HEK293 (cell line): ENCODE measurements at regions not wholly inside any gene's neighbourhood (a gene's known extent, or its start where the extent isn't known, plus 50 kb on each side); places are given as distances from the start of the nearest gene placed in this dataset.

Experiments
- BCL11A ChIP-seq: fragments of 450-650 bp; formaldehyde crosslinking; IDR thresholded peaks from 2 replicates; pipeline ENCODE4 v1.5.1; 2016; ENCODE audit warnings: low read depth, missing biosample characterization, missing genetic modification characterization
- SALL2 ChIP-seq: fragments of 450-650 bp; formaldehyde crosslinking; IDR thresholded peaks from 2 replicates; pipeline ENCODE4 v1.5.0; 2017; ENCODE audit warnings: missing biosample characterization, mild to moderate bottlenecking, missing genetic modification characterization, borderline replicate concordance
- YY1 ChIP-seq: fragments of 450-650 bp; formaldehyde crosslinking; IDR thresholded peaks from 2 replicates; pipeline ENCODE4 v1.5.1; 2018; ENCODE audit warnings: missing biosample characterization, missing genetic modification characterization
- ZBTB1 ChIP-seq: fragments of 450-650 bp; formaldehyde crosslinking; IDR thresholded peaks from 2 replicates; pipeline ENCODE4 v1.5.1; 2016; ENCODE audit warnings: missing biosample characterization, missing genetic modification characterization
- ZBTB20 ChIP-seq: fragments of 450-650 bp; formaldehyde crosslinking; IDR thresholded peaks from 2 replicates; pipeline ENCODE4 v1.5.1; 2016; ENCODE audit warnings: missing biosample characterization, missing genetic modification characterization
- ZNF112 ChIP-seq: fragments of 450-650 bp; formaldehyde crosslinking; IDR thresholded peaks from 2 replicates; pipeline ENCODE4 v1.5.0; 2017; ENCODE audit warnings: missing biosample characterization, missing genetic modification characterization
- ZNF132 ChIP-seq: fragments of 450-650 bp; formaldehyde crosslinking; IDR thresholded peaks from 2 replicates; pipeline ENCODE4 v1.5.1; 2017; ENCODE audit warnings: missing biosample characterization, missing genetic modification characterization, borderline replicate concordance
- ZNF639 ChIP-seq: fragments of 450-650 bp; formaldehyde crosslinking; IDR thresholded peaks from 2 replicates; pipeline ENCODE4 v1.5.1; 2016; ENCODE audit warnings: missing biosample characterization, missing genetic modification characterization
- ZNF658 ChIP-seq: fragments of 450-650 bp; formaldehyde crosslinking; IDR thresholded peaks from 2 replicates; pipeline ENCODE4; 2016; ENCODE audit warnings: missing biosample characterization, missing genetic modification characterization
- TF ChIP-seq, protein P1 (sequence below): fragments of 450-650 bp; formaldehyde crosslinking; IDR thresholded peaks from 2 replicates; pipeline ENCODE4 v1.5.1; 2016; ENCODE audit warnings: missing biosample characterization, missing genetic modification characterization
- TF ChIP-seq, protein P2 (sequence below): fragments of 450-650 bp; formaldehyde crosslinking; IDR thresholded peaks from 2 replicates; pipeline ENCODE4 v1.5.1; 2016; ENCODE audit warnings: missing biosample characterization, missing genetic modification characterization
- TF ChIP-seq, protein P3 (sequence below): fragments of 450-650 bp; formaldehyde crosslinking; IDR thresholded peaks from 2 replicates; pipeline ENCODE4 v1.5.1; 2016; ENCODE audit warnings: missing biosample characterization, missing genetic modification characterization

DNA sequence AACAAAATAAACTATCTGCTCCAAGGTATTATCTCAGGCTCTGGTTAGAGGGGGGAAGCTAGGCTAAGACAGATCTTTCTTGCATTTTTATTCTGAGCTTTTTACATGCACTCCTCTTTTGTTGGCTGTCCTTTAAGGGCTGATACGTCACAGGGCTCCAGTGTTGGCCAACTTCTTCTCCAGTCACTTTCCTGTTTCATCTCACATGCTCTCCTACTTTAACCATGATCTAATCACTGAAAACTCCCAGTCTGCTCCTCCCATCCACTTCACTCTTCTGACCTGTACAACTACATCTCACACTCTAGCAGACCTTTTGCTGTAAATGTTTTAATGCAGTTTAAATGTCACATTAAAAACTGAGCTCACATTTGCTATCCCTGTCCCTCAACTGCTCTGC is 510.0 kb upstream of the KLF12 start:
- TF ChIP-seq, protein P1, sequence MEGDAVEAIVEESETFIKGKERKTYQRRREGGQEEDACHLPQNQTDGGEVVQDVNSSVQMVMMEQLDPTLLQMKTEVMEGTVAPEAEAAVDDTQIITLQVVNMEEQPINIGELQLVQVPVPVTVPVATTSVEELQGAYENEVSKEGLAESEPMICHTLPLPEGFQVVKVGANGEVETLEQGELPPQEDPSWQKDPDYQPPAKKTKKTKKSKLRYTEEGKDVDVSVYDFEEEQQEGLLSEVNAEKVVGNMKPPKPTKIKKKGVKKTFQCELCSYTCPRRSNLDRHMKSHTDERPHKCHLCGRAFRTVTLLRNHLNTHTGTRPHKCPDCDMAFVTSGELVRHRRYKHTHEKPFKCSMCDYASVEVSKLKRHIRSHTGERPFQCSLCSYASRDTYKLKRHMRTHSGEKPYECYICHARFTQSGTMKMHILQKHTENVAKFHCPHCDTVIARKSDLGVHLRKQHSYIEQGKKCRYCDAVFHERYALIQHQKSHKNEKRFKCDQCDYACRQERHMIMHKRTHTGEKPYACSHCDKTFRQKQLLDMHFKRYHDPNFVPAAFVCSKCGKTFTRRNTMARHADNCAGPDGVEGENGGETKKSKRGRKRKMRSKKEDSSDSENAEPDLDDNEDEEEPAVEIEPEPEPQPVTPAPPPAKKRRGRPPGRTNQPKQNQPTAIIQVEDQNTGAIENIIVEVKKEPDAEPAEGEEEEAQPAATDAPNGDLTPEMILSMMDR (tag by site-specific recombination) = no peak
- TF ChIP-seq SALL2 (tag by site-specific recombination) (no peak), ZBTB20 (no peak), ZNF658 (no peak), YY1 (tag by site-specific recombination) (no peak), ZNF112 (tag by site-specific recombination) (no peak), BCL11A (tag by site-specific recombination) (no peak), ZNF132 (no peak), ZNF639 (tag by site-specific recombination) (no peak), ZBTB1 (tag by site-specific recombination) (no peak)
- TF ChIP-seq, protein P2, sequence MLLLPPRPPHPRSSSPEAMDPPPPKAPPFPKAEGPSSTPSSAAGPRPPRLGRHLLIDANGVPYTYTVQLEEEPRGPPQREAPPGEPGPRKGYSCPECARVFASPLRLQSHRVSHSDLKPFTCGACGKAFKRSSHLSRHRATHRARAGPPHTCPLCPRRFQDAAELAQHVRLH (tag by site-specific recombination) = no peak
- TF ChIP-seq, protein P3, sequence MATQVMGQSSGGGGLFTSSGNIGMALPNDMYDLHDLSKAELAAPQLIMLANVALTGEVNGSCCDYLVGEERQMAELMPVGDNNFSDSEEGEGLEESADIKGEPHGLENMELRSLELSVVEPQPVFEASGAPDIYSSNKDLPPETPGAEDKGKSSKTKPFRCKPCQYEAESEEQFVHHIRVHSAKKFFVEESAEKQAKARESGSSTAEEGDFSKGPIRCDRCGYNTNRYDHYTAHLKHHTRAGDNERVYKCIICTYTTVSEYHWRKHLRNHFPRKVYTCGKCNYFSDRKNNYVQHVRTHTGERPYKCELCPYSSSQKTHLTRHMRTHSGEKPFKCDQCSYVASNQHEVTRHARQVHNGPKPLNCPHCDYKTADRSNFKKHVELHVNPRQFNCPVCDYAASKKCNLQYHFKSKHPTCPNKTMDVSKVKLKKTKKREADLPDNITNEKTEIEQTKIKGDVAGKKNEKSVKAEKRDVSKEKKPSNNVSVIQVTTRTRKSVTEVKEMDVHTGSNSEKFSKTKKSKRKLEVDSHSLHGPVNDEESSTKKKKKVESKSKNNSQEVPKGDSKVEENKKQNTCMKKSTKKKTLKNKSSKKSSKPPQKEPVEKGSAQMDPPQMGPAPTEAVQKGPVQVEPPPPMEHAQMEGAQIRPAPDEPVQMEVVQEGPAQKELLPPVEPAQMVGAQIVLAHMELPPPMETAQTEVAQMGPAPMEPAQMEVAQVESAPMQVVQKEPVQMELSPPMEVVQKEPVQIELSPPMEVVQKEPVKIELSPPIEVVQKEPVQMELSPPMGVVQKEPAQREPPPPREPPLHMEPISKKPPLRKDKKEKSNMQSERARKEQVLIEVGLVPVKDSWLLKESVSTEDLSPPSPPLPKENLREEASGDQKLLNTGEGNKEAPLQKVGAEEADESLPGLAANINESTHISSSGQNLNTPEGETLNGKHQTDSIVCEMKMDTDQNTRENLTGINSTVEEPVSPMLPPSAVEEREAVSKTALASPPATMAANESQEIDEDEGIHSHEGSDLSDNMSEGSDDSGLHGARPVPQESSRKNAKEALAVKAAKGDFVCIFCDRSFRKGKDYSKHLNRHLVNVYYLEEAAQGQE (tag by site-specific recombination) = no peak
